ENCODE measurements at regions not wholly inside any gene's neighbourhood (a gene's known extent, or its start where the extent isn't known, plus 50 kb on each side); places are given as distances from the start of the nearest gene placed in this dataset.
A peak's percentile ranks its signal among the peaks of the same experiment; 100 is the strongest.

GRCh38 chr4:17174751-17175150, 276.3 kb upstream of the LDB2 start:
- ATAC-seq (no peak), DNase-seq (no peak)

- no peak for ATAC-seq
These were observed 274.9 kb upstream of the LDB2 start for GRCh38 chr4:17173300-17173699.

GRCh38 chr4:17170131-17170530, 271.7 kb upstream of the LDB2 start:
- DNase-seq (no peak), ATAC-seq (no peak)

More at GRCh38 chr4:17173300-17173699, 274.9 kb upstream of the LDB2 start:
- no peak for DNase-seq

GRCh38 chr4:17169699-17170098, 271.3 kb upstream of the LDB2 start:
- ATAC-seq (no peak), DNase-seq (no peak)

- ATAC-seq (no peak), DNase-seq (no peak)
These were observed 270.1 kb upstream of the LDB2 start for GRCh38 chr4:17168571-17168970.

- ATAC-seq, result no peak
- DNase-seq, result no peak
These were observed 268.5 kb upstream of the LDB2 start for GRCh38 chr4:17166954-17167353.

GRCh38 chr4:17165286-17165685, 266.8 kb upstream of the LDB2 start:
- DNase-seq (no peak), ATAC-seq (no peak)

GRCh38 chr4:17164666-17165065, 266.2 kb upstream of the LDB2 start:
- DNase-seq (no peak), ATAC-seq (no peak)

GRCh38 chr4:17163156-17163771, 264.8 kb upstream of the LDB2 start:
- DNase-seq (no peak), ATAC-seq (no peak)

GRCh38 chr4:17157304-17157703, 258.9 kb upstream of the LDB2 start:
- ATAC-seq (no peak), DNase-seq (no peak)

- no peak for DNase-seq
These were observed 257.0 kb upstream of the LDB2 start for GRCh38 chr4:17155486-17155885.

GRCh38 chr4:17153572-17153971, 255.1 kb upstream of the LDB2 start:
- ATAC-seq (no peak), DNase-seq (no peak)

More at GRCh38 chr4:17155486-17155885, 257.0 kb upstream of the LDB2 start:
- no peak for ATAC-seq

- ATAC-seq (no peak), DNase-seq (no peak)
These were observed 254.6 kb upstream of the LDB2 start for GRCh38 chr4:17152941-17153540.

GRCh38 chr4:17142232-17142711, 243.8 kb upstream of the LDB2 start:
- DNase-seq (no peak), ATAC-seq (peak; percentile 57)

GRCh38 chr4:17138847-17139246, 240.4 kb upstream of the LDB2 start:
- ATAC-seq (no peak), DNase-seq (no peak)

- no peak for ATAC-seq
- no peak for DNase-seq
These were observed 236.1 kb upstream of the LDB2 start for GRCh38 chr4:17134565-17134964.

GRCh38 chr4:17134100-17134499, 235.7 kb upstream of the LDB2 start:
- ATAC-seq (no peak), DNase-seq (no peak)

- DNase-seq, result no peak
- ATAC-seq, result no peak
These were observed 233.8 kb upstream of the LDB2 start for GRCh38 chr4:17132226-17132625.

GRCh38 chr4:17128268-17128667, 229.8 kb upstream of the LDB2 start:
- DNase-seq, result no peak
- ATAC-seq, result no peak

GRCh38 chr4:17126321-17126966, 228.0 kb upstream of the LDB2 start:
- no peak for DNase-seq
- ATAC-seq, result no peak

GRCh38 chr4:17124767-17125166, 226.3 kb upstream of the LDB2 start:
- no peak for DNase-seq
- no peak for ATAC-seq

- DNase-seq, result no peak
- no peak for ATAC-seq
These were observed 222.3 kb upstream of the LDB2 start for GRCh38 chr4:17120761-17121160.

GRCh38 chr4:17117746-17118145, 219.3 kb upstream of the LDB2 start:
- ATAC-seq, result no peak
- DNase-seq, result no peak

GRCh38 chr4:17115583-17115982, 217.1 kb upstream of the LDB2 start:
- DNase-seq (no peak), ATAC-seq (no peak)

All from stimulated activated naive CD8-positive, alpha-beta T cell treated with anti-CD3 and anti-CD28 coated beads, Interleukin-15, Interleukin-2, amounts not matched to agents 100 U/mL and 50 U/mL, for 24 hours (primary cell).